ACC112 (cell line): ENCODE measurements at regions not wholly inside any gene's neighbourhood (a gene's known extent, or its start where the extent isn't known, plus 50 kb on each side); places are given as distances from the start of the nearest gene placed in this dataset.

Source experiments
- H2AFZ ChIP-seq: fragments of 200-600 bp; sonication (generic); one replicate; pipeline ENCODE4 v1.6.0; 2017; ENCODE audit warnings: antibody characterized with exemption, low read length; ENCODE audit not compliant: unreplicated experiment
- H3K27ac ChIP-seq: fragments of 200-600 bp; sonication (generic); 2 replicates; pipeline ENCODE4 v1.5.1; 2014; ENCODE audit warnings: low read depth, mild to moderate bottlenecking, antibody characterized with exemption, low read length, moderate library complexity
- H3K27me3 ChIP-seq: fragments of 200-600 bp; sonication (generic); 2 replicates; pipeline ENCODE4 v1.6.1; 2014; ENCODE audit warnings: mild to moderate bottlenecking, antibody characterized with exemption, low read length, moderate library complexity, mixed read lengths; ENCODE audit not compliant: insufficient read depth
- H3K36me3 ChIP-seq: fragments of 200-600 bp; sonication (generic); 2 replicates; pipeline ENCODE4 v1.6.1; 2016; ENCODE audit warnings: mild to moderate bottlenecking, antibody characterized with exemption, low read length, moderate library complexity, mixed read lengths; ENCODE audit not compliant: insufficient read depth
- H3K4me1 ChIP-seq: fragments of 200-600 bp; sonication (generic); one replicate; pipeline ENCODE4 v1.6.1; 2016; ENCODE audit warnings: low read length, mixed read lengths; ENCODE audit not compliant: insufficient read depth, unreplicated experiment, control insufficient read depth
- H3K4me3 ChIP-seq: fragments of 200-600 bp; sonication (generic); 2 replicates; pipeline ENCODE4 v1.5.1; 2014; ENCODE audit warnings: mild to moderate bottlenecking, low read depth, low read length
- H3K79me2 ChIP-seq: fragments of 200-600 bp; sonication (generic); one replicate; pipeline ENCODE4 v1.6.0; 2016; ENCODE audit warnings: low read length; ENCODE audit not compliant: control insufficient read depth, unreplicated experiment, insufficient read depth

DNA sequence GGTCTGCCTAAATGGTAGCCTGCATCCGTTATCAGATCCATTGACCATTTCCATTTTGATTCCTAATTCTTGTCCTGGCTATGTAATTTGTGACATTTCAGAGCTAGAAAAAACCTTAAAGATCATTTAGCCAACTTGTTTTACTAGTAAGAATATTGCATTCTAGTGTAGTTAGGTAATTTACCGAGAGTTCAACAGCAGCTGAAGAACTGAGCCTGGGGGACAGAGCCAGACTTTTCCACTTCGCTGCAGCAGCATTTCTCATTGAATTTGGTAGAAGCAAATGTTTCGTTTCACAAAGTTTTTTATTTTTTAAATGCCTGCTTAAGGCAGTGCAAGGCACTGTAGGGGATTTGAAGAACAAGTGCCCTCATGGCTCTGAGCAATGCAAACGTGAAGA lies 59.2 kb upstream of the MARCHF10 start:
- Histone ChIP-seq H3K4me1 (peaks cover 5% of the 10 kb centered on the region), H3K79me2 (no peaks in the 10 kb centered on the region), H3K4me3 (no peak overlapping the region), H3K36me3 (no peaks in the 10 kb centered on the region), H2AFZ (no peak overlapping the region), H3K27me3 (no peaks in the 10 kb centered on the region), H3K27ac (no peak overlapping the region)

DNA sequence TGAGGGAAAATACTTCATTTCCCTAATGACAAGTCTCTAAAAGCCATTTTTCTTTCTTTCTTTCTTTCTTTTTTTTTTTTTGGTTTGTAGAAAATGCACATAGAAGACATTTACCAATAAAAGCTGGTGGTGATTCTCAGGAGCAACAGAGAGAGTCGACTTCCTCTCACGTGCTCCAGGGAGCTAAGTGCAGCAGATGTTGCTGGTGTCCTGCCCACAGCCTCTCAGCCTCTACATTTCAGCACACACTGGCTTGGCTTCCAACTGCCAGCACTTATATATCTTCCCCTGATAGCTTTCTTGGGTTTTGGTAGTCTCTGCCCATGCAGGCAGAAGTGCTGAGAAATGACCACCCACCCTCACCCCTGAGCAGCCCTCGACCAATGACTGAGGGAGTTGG lies 58.4 kb upstream of the MARCHF10 start:
- Histone ChIP-seq H3K36me3 (no peaks in the 10 kb centered on the region), H3K4me1 (peaks cover 5% of the 10 kb centered on the region), H3K4me3 (no peak overlapping the region)

DNA sequence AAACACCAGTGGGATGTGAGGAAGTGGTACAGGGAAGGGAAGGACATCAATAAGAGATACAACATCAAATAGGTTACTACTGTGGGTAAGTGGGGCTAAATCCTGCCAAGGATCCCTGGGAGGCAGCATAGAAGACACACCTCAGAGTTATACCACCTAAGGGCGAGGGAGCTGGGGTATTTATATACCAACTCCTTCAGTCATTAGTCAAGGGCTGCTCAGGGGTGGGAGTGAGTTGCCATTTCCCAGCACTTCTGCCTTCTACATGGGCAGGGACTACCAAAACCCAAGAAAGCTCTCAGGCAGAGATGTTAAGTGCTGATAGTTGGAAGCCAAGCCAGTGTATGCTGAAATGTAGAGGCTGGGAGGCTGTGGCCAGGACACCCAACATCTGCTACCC lies 57.5 kb upstream of the MARCHF10 start:
- Histone ChIP-seq H3K79me2 (no peaks in the 10 kb centered on the region), H3K4me3 (no peak overlapping the region), H3K27me3 (no peaks in the 10 kb centered on the region), H3K36me3 (no peaks in the 10 kb centered on the region), H3K4me1 (peaks cover 3% of the 10 kb centered on the region), H3K27ac (no peak overlapping the region), H2AFZ (no peak overlapping the region)

More for the DNA sequence above, 58.4 kb upstream of the MARCHF10 start:
- no peaks in the 10 kb centered on the region for H3K27me3 ChIP-seq
- H3K27ac ChIP-seq, result no peak overlapping the region
- H3K79me2 ChIP-seq, result no peaks in the 10 kb centered on the region
- no peak overlapping the region for H2AFZ ChIP-seq

DNA sequence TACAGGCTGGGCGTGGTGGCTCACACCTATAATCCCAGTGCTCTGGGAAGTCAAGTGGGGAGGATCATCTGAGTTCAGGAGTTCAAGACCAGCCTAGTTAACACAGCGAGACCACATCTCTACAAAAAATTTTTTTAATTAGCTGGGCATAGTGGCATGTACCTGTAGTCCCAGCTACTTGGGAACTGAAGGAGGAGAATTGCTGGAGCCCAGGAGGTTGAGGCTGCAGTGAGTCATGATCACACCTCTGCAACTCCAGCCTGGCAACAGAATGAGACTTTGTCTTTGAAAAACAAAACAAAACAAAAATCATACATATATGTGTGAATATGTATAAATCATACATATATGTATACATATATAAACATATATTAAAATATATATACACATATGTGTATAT lies 54.1 kb upstream of the MARCHF10 start:
- no peaks in the 10 kb centered on the region for H3K36me3 ChIP-seq

DNA sequence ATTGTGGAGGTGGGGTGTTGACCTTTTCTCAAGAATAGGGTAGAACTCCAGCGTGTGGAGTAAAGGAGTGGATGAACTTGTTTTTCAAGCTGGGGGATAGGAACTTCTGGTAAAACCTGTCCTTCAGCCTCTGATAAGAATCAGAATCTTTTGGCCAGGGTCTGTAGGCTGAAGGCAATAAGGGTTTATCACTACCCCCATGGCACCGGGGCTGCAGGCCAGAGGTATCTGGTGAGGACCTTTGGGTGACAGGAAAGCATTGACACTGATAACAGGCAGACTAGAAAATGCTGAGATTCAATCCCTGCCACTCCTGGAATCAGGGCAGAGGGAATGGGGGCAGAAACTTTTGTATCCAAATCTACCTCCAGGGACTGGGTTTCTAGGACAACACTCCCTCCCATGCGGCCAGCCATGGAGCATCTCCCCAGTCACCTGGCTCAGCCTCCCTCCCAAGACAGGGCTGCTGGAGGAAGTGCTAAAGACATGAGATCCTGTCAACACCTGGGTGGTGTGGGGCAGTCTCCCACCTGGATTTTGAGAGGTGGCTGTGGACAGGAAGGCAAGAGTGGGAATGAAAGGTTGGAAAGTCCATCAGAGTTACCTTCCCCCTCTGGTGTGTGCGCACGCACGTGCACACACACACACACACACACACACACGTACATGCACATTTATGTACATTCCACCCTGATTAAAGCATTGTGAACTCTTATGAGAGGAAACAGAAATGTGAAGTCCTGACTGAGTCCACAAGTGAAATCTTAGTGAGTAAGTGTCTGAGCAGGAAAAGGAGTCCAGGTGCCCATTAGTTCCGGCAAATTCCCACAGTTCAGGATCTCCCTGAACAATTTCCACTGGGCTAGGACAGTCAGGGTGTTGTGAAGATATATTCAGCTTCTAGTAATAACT lies 53.1 kb upstream of the MARCHF10 start:
- Histone ChIP-seq H3K27ac (no peak overlapping the region), H2AFZ (no peak overlapping the region), H3K79me2 (no peaks in the 10 kb centered on the region), H3K4me1 (peaks cover 17% of the 10 kb centered on the region), H3K27me3 (no peaks in the 10 kb centered on the region), H3K36me3 (no peaks in the 10 kb centered on the region), H3K4me3 (no peak overlapping the region)

More for the DNA sequence above, 54.1 kb upstream of the MARCHF10 start:
- Histone ChIP-seq H2AFZ (no peak overlapping the region), H3K79me2 (no peaks in the 10 kb centered on the region), H3K27me3 (no peaks in the 10 kb centered on the region), H3K4me1 (peaks cover 14% of the 10 kb centered on the region), H3K4me3 (no peak overlapping the region), H3K27ac (no peak overlapping the region)

DNA sequence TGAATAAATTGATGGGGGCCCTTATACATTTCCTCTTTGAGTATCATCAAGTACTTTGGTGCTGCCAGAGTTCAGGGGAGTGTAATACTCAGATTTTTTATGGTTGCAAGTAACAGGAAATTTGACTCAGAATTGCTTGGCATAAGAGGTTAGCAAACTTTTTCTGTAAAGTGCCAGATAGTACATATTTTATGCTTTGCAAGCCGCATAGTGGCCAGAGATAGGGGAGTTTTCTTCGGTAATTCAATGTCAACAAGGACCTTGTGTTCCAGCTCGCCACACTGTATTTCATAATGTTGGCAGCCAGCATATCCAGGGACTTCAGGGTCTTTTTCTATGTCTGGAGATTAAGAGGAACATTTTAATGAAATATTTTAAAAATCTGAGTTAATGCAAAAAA lies 51.0 kb upstream of the MARCHF10 start:
- Histone ChIP-seq H3K79me2 (no peaks in the 10 kb centered on the region), H2AFZ (peak overlapping the region; percentile 75), H3K4me3 (no peak overlapping the region), H3K27ac (peak overlapping the region; percentile 81), H3K36me3 (no peaks in the 10 kb centered on the region), H3K27me3 (no peaks in the 10 kb centered on the region), H3K4me1 (peaks cover 17% of the 10 kb centered on the region)
